GM12865 (cell line): ENCODE measurements at regions not wholly inside any gene's neighbourhood (a gene's known extent, or its start where the extent isn't known, plus 50 kb on each side); places are given as distances from the start of the nearest gene placed in this dataset.

ENCODE experiments used
- DNase-seq: peaks from one replicate; pipeline ENCODE4 v3.0.0; 2010; ENCODE audit warnings: low read depth
- H3K4me3 ChIP-seq: 2 replicates; pipeline ENCODE4 v1.5.1; 2011; ENCODE audit warnings: mild to moderate bottlenecking, low read depth, low read length, control low read depth
- CTCF ChIP-seq: IDR thresholded peaks from 2 replicates; pipeline ENCODE4 v1.5.1; 2011; ENCODE audit warnings: low read length, control low read depth, low read depth, inconsistent platforms; ENCODE audit not compliant: insufficient read depth; ENCODE audit errors: missing control alignments

GRCh38 chr3:182105875-182106274 is 394.1 kb downstream of the SOX2 start:
- DNase-seq: no peak
- no peak for TF ChIP-seq CTCF

GRCh38 chr3:182108371-182108770 is 396.6 kb downstream of the SOX2 start:
- no peak overlapping the region for H3K4me3 ChIP-seq
- no peak for DNase-seq
- no peak for TF ChIP-seq CTCF

More at GRCh38 chr3:182105875-182106274, 394.1 kb downstream of the SOX2 start:
- no peak overlapping the region for H3K4me3 ChIP-seq

- TF ChIP-seq CTCF: no peak
- no peak overlapping the region for H3K4me3 ChIP-seq
- DNase-seq: no peak
Observed at GRCh38 chr3:182111967-182112366, 400.2 kb downstream of the SOX2 start.

GRCh38 chr3:182115328-182116015 is 403.7 kb downstream of the SOX2 start:
- H3K4me3 ChIP-seq: no peak overlapping the region
- no peak for DNase-seq
- TF ChIP-seq CTCF: no peak

GRCh38 chr3:182116386-182116785 is 404.7 kb downstream of the SOX2 start:
- H3K4me3 ChIP-seq: no peak overlapping the region
- DNase-seq: no peak
- no peak for TF ChIP-seq CTCF

GRCh38 chr3:182117131-182117530 is 405.4 kb downstream of the SOX2 start:
- TF ChIP-seq CTCF: no peak
- no peak for DNase-seq
- H3K4me3 ChIP-seq: no peak overlapping the region

GRCh38 chr3:182117583-182117982 is 405.9 kb downstream of the SOX2 start:
- TF ChIP-seq CTCF: no peak
- DNase-seq: no peak

More at GRCh38 chr3:182117583-182117982, 405.9 kb downstream of the SOX2 start:
- no peak overlapping the region for H3K4me3 ChIP-seq
